ENCODE measurements at regions not wholly inside any gene's neighbourhood (a gene's known extent, or its start where the extent isn't known, plus 50 kb on each side); places are given as distances from the start of the nearest gene placed in this dataset.

DNA sequence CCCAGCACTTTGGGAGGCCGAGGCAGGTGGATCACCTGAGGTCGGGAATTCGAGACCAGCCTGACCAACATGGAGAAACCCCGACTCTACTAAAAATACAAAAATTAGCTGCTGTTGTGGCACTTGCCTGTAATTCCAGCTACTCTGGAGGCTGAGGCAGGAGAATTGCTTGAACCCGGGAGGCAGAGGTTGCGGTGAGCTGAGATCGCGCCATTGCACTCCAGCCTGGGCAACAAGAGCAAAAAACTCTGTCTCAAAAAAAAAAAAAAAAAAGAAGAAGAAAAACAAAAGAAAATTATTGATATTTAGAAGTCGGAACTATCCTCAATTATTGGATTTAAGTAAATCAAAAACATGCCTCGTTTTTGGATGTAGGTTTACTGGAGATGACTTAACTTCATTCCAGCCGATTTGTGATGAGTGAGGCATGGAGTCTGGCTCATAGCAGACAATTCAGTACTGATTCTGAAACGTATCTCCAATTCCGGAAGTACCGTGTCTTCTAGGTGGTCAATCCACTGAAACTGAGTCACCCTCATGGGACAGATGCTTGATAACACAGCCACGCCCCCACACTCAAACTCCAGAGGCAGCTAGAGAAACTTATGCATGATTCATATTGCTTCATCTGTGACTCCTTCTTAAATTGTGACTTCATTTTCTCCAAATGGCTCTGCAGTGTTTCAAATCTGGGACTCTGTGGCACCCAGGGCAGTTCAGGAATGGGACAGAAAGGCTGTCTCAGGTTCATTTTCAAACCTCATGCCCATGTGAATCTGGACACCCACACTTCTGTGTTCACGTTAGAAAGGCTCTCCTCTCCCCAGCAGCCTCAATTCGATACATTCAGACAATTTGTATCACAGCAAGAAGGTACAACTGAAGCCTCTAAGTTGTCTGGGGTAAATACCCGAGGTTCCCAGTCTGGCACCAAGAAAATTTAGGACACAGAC lies 110.4 kb upstream of the ARMC2 start:
- TF ChIP-seq, protein P1, sequence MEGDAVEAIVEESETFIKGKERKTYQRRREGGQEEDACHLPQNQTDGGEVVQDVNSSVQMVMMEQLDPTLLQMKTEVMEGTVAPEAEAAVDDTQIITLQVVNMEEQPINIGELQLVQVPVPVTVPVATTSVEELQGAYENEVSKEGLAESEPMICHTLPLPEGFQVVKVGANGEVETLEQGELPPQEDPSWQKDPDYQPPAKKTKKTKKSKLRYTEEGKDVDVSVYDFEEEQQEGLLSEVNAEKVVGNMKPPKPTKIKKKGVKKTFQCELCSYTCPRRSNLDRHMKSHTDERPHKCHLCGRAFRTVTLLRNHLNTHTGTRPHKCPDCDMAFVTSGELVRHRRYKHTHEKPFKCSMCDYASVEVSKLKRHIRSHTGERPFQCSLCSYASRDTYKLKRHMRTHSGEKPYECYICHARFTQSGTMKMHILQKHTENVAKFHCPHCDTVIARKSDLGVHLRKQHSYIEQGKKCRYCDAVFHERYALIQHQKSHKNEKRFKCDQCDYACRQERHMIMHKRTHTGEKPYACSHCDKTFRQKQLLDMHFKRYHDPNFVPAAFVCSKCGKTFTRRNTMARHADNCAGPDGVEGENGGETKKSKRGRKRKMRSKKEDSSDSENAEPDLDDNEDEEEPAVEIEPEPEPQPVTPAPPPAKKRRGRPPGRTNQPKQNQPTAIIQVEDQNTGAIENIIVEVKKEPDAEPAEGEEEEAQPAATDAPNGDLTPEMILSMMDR (conservative IDR thresholded peaks at IDR 0.05; ENCODE audit: low read depth in 2 of 2), result no peak
- TF ChIP-seq, protein P2, sequence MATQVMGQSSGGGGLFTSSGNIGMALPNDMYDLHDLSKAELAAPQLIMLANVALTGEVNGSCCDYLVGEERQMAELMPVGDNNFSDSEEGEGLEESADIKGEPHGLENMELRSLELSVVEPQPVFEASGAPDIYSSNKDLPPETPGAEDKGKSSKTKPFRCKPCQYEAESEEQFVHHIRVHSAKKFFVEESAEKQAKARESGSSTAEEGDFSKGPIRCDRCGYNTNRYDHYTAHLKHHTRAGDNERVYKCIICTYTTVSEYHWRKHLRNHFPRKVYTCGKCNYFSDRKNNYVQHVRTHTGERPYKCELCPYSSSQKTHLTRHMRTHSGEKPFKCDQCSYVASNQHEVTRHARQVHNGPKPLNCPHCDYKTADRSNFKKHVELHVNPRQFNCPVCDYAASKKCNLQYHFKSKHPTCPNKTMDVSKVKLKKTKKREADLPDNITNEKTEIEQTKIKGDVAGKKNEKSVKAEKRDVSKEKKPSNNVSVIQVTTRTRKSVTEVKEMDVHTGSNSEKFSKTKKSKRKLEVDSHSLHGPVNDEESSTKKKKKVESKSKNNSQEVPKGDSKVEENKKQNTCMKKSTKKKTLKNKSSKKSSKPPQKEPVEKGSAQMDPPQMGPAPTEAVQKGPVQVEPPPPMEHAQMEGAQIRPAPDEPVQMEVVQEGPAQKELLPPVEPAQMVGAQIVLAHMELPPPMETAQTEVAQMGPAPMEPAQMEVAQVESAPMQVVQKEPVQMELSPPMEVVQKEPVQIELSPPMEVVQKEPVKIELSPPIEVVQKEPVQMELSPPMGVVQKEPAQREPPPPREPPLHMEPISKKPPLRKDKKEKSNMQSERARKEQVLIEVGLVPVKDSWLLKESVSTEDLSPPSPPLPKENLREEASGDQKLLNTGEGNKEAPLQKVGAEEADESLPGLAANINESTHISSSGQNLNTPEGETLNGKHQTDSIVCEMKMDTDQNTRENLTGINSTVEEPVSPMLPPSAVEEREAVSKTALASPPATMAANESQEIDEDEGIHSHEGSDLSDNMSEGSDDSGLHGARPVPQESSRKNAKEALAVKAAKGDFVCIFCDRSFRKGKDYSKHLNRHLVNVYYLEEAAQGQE (IDR thresholded peaks at IDR 0.05; ENCODE audit: unreplicated experiment), result no peak
- TF ChIP-seq POLR2AphosphoS5 (IDR thresholded peaks at IDR 0.05; ENCODE audit: low read depth), result no peak
- TF ChIP-seq EZH2 (IDR thresholded peaks at IDR 0.05; ENCODE audit: low read depth, unreplicated experiment), result no peak
- no peak for TF ChIP-seq STAT1 (IDR thresholded peaks at IDR 0.05; ENCODE audit: unreplicated experiment)
- no peak for TF ChIP-seq CREB1 (CRISPR knock-in tag; IDR thresholded peaks at IDR 0.05; ENCODE audit: low read depth)
- TF ChIP-seq ZNF114 (CRISPR knock-in tag; IDR thresholded peaks at IDR 0.05), result no peak
- TF ChIP-seq, protein P3, sequence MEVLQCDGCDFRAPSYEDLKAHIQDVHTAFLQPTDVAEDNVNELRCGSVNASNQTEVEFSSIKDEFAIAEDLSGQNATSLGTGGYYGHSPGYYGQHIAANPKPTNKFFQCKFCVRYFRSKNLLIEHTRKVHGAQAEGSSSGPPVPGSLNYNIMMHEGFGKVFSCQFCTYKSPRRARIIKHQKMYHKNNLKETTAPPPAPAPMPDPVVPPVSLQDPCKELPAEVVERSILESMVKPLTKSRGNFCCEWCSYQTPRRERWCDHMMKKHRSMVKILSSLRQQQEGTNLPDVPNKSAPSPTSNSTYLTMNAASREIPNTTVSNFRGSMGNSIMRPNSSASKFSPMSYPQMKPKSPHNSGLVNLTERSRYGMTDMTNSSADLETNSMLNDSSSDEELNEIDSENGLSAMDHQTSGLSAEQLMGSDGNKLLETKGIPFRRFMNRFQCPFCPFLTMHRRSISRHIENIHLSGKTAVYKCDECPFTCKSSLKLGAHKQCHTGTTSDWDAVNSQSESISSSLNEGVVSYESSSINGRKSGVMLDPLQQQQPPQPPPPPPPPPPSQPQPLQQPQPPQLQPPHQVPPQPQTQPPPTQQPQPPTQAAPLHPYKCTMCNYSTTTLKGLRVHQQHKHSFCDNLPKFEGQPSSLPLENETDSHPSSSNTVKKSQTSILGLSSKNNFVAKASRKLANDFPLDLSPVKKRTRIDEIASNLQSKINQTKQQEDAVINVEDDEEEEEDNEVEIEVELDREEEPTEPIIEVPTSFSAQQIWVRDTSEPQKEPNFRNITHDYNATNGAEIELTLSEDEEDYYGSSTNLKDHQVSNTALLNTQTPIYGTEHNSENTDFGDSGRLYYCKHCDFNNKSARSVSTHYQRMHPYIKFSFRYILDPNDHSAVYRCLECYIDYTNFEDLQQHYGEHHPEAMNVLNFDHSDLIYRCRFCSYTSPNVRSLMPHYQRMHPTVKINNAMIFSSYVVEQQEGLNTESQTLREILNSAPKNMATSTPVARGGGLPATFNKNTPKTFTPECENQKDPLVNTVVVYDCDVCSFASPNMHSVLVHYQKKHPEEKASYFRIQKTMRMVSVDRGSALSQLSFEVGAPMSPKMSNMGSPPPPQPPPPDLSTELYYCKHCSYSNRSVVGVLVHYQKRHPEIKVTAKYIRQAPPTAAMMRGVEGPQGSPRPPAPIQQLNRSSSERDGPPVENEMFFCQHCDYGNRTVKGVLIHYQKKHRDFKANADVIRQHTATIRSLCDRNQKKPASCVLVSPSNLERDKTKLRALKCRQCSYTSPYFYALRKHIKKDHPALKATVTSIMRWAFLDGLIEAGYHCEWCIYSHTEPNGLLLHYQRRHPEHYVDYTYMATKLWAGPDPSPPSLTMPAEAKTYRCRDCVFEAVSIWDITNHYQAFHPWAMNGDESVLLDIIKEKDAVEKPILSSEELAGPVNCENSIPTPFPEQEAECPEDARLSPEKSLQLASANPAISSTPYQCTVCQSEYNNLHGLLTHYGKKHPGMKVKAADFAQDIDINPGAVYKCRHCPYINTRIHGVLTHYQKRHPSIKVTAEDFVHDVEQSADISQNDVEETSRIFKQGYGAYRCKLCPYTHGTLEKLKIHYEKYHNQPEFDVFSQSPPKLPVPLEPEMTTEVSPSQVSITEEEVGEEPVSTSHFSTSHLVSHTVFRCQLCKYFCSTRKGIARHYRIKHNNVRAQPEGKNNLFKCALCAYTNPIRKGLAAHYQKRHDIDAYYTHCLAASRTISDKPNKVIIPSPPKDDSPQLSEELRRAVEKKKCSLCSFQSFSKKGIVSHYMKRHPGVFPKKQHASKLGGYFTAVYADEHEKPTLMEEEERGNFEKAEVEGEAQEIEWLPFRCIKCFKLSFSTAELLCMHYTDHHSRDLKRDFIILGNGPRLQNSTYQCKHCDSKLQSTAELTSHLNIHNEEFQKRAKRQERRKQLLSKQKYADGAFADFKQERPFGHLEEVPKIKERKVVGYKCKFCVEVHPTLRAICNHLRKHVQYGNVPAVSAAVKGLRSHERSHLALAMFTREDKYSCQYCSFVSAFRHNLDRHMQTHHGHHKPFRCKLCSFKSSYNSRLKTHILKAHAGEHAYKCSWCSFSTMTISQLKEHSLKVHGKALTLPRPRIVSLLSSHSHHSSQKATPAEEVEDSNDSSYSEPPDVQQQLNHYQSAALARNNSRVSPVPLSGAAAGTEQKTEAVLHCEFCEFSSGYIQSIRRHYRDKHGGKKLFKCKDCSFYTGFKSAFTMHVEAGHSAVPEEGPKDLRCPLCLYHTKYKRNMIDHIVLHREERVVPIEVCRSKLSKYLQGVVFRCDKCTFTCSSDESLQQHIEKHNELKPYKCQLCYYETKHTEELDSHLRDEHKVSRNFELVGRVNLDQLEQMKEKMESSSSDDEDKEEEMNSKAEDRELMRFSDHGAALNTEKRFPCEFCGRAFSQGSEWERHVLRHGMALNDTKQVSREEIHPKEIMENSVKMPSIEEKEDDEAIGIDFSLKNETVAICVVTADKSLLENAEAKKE (CRISPR knock-in tag; IDR thresholded peaks at IDR 0.05), result no peak

All from GM23338 (cell line).